Hematopoietic multipotent progenitor cell treated with erythropoietin and hydrocortisone succinate and interleukin-3 and kit ligand, for 17 days (in vitro differentiated cells): ENCODE measurements at regions not wholly inside any gene's neighbourhood (a gene's known extent, or its start where the extent isn't known, plus 50 kb on each side); places are given as distances from the start of the nearest gene placed in this dataset.
"Not testable (repeated sequence)": the region's sequence is repeated elsewhere in the genome, so short reads cannot be mapped to it uniquely, and the experiment has no call there.

Source experiments
- DNase-seq: peaks from one replicate; pipeline ENCODE4 v3.0.0-alpha.2; 2015; ENCODE audit warnings: low spot score

GRCh38 chr1:185539277-185539943 lies 194.8 kb upstream of the HMCN1 start:
- no peak for DNase-seq

DNA sequence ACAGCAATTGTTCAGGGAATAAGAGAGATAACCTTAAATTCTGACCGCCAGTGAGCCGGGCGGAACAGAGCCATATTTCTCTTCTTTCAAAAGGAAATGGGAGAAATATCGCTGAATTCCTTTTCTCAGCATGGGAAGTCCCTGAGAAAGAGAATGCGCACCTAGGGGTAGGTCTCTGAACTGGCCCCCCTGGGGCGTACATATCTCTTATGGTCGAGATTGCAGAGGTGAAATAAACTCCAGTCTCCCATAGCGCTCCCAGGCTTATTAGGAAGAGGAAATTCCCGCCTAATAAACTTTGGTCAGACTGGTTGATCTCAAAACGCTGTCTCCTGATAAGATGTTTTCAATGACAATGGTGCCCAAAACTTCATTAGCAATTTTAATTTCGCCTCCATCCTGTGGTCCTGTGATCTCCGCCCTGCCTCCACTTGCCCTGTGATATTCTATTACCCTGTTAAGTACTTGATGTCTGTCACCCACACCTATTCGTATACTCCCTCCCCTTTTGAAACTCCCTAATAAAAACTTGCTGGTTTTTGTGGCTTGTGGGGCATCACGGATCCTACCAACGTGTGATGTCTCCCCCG lies 195.8 kb upstream of the HMCN1 start:
- DNase-seq: not testable (repeated sequence)

DNA sequence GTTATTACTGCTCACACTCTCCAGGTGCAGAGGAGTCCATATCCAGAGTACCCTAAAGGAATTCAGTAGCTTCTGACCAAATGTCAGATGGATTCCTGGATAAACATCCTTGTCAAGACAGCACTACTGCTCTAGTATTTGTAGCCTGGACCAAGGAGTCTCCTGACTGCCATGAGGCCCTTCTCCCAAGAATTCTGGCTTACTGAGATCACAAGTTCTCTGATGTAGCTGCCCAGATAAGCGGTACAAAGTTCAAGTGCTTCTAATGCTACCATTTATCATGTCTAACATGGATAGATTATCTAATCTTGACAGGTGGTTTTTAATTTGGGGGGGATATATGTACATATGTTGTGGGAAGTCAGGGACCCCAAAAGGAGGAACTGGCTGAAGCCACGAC lies 196.6 kb upstream of the HMCN1 start:
- no peak for DNase-seq

- DNase-seq: no peak
Observed at GRCh38 chr1:185536165-185536920, 197.8 kb upstream of the HMCN1 start.

GRCh38 chr1:185535621-185536020 lies 198.6 kb upstream of the HMCN1 start:
- DNase-seq: no peak

- DNase-seq: no peak
Observed at GRCh38 chr1:185534801-185535200, 199.4 kb upstream of the HMCN1 start.

DNA sequence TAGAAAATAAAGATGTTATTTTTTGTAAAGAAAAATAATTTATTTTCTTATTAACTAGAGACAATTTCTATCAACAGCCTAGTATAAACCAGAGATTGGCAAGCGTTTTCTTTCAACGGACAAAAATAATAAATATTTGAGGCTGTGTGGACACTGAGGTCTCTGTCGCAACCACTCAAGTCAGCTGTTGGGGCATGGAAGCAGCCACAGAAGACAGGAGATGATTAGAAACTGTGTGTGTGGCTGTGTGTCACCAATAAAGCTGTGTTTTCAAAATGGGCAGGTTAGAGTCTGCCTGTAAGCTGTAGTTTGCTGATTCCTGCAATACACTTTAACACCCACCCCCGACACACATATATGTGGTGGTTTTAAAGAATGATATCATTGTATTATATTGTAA lies 200.6 kb upstream of the HMCN1 start:
- no peak for DNase-seq

GRCh38 chr1:185532856-185533255 lies 201.3 kb upstream of the HMCN1 start:
- no peak for DNase-seq

DNA sequence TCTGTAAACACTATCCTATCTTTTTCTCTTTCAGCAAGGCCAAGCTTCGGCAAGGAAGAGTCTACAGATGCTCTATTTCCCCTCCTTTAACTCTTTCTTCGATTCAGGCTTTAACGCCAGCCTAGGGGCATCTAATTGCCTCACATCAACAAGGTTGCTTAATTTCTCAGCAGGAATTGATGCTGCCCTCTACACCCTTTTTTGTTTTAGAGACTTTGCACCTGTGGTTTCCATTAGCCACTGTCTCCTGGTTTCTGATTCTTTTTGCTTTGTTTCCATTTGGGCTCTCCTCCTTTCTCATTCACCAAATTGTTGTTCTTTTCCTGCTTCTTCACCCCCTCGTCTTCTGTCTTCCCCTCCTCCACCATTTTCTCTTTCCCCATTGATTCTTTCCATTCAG lies 202.4 kb upstream of the HMCN1 start:
- no peak for DNase-seq

DNA sequence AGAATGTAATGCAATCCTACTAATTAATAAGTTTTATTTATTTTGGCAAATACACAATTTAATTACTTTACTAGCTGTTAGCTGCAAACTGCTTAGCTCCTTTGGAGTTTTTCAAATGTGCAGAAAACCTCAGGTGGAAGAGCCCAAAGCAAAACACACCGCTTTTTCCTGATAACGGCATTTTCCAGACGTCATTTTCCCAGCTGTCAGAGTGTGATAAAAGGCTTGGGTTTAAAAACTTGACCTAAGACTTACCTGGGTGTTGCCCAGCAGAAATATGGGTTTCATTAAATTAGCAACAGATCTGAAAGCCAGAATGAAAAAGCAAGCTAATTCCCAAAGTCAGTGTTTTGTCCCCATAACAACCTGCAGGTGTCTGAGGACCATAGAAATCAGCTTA lies 204.0 kb upstream of the HMCN1 start:
- no peak for DNase-seq

DNA sequence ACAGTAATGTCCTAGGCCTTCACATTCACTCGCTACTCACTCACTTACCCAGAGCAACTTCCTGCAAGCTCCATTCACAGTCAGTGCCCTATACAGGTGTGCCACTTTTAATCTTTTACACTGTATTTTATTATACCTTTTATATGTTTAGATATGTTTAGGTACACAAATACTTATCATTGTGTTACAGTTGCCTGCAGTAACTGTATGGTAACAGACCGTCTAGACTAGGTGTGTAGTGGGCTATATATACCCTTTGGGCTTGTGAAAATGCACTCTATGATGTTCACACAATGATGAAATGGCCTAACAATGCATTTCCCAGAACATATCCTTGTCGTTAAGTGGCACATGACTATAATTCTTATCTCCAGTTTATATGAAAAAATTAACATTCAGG lies 204.5 kb upstream of the HMCN1 start:
- DNase-seq: no peak

- DNase-seq: no peak
Observed at GRCh38 chr1:185528084-185528676, 206.0 kb upstream of the HMCN1 start.

- no peak for DNase-seq
Observed at GRCh38 chr1:185526344-185527307, 207.6 kb upstream of the HMCN1 start.

GRCh38 chr1:185520188-185520920 lies 203.3 kb upstream of the IVNS1ABP start:
- DNase-seq: no peak

- DNase-seq: no peak
Observed at GRCh38 chr1:185517808-185518419, 200.9 kb upstream of the IVNS1ABP start.

DNA sequence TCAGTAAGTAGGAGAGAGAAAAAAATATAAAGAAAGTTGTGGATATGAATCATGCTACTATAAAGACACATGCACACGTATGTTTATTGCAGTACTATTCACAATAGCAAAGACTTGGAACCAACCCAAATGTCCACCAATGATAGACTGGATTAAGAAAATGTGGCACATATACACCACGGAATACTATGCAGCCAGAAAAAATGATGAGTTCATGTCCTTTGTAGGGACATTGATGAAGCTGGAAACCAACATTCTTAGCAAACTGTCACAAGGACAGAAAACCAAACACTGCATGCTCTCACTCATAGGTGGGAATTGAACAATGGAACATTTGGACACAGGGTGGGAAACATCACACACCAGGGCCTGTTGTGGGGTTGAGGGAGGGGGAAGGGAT lies 200.3 kb upstream of the IVNS1ABP start:
- DNase-seq: not testable (repeated sequence)

DNA sequence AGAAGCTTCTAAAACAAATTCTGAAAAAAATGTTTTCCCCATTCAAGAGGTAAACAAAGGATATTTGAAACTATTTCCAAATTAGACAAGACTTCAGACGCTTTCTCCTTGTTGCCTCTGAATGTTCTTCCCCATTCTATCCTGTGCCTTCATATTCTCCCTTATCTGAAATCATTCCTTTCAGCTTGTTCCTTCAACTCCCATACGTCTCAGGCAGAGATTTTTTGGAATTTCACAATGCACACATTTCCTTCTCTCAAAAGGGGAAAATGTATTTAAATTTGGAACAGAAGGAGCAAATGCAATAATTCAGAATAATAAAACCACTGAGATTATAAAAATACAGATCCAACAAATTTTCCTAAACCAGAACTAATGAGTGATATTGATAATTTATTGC lies 198.7 kb upstream of the IVNS1ABP start:
- DNase-seq: no peak

GRCh38 chr1:185514311-185514710 lies 197.3 kb upstream of the IVNS1ABP start:
- no peak for DNase-seq

DNA sequence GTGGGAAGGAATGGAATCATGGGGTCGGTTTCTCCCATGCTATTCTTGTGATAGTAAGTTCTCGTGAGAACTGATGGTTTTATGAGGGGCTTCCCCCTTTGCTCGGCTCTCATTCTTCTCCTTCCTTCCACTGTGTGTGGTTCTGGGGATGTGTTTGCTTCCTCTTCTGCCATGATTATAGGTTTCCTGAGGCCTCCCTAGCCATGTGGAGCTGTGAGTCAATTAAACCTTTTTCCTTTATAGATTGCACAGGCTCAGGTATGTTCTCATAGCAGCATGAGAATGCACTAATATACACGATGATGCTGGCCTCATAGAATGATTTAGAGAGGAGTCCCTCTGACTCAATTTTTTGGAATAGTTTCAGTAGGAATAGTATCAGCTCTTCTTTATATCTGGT lies 195.4 kb upstream of the IVNS1ABP start:
- DNase-seq: no peak

DNA sequence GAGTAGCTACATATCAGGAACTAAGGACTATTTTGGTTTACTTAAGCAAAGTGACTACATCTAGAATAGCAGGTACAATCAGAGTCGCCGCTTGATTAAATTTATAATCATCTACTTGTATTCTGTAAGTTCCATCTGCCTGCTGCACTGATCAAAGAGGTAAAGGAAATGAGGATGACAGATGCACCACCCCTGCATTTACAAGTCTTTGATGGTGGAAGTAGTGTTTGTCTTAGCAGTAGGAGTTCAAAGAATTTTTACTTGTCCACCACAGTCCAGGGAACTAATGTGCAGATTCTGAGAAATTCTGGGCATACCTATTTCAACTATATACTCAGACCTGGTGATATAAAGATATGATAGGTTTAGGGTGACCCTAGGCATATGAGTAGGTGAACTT lies 184.1 kb upstream of the IVNS1ABP start:
- no peak for DNase-seq
